HK-2 (cell line): ENCODE measurements at regions not wholly inside any gene's neighbourhood (a gene's known extent, or its start where the extent isn't known, plus 50 kb on each side); places are given as distances from the start of the nearest gene placed in this dataset.
"Not testable (repeated sequence)": the region's sequence is repeated elsewhere in the genome, so short reads cannot be mapped to it uniquely, and the experiment has no call there.

Experiments used
- DNase-seq: peaks from one replicate; pipeline ENCODE4 v3.0.0-alpha.2; 2018; ENCODE audit not compliant: unreplicated experiment

DNA sequence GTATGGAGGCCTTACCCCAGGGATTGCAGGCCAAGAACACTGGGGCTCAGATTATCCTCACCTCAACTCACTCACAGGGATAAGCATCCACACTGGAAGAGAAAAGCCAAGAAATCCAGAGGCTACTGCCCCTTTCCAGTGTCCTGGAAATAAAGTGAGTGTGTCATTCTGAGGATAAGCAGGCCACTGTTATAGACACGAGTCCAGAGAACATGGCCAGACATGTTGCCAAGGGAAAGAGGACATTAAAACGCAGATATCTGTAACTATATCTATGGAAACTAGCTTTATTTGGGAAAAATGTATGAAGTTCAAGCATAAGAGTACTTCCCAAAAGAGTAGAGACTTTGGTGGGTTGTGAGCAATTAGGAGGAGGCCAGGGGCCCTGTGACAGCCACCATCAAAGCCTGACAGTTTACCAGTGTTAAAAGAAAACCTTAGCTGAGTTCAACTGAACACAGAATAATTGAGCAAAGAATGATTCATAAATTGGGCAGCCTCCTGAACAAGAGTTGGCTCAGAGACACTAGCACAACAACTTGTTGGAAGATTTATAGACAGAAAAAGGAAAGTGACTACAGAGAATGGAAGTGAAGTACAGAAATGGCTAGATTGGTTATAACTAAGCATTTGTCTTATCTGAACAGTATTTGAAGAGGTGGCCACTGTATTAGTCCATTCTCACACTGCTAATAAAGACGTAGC is 1222.2 kb downstream of the STIM2 start:
- DNase-seq: no peak

DNA sequence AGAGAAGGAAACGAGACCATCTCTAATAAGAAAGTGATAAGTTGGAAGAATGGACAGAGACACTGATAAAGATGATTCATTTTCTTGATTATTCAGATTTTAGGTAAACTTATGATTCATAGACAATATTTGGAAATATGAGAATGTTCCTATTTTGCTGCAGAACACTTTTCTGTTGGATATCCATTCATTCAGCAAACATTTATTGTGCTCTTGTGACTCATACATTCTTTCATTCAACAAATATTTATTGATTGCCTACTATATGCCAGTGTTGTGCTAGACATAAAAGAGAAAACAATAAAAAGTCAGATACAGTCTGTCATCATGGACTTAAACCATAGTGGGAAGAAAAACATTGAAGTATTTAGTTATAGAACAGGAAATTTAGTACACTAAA is 1232.0 kb downstream of the STIM2 start:
- no peak for DNase-seq

DNA sequence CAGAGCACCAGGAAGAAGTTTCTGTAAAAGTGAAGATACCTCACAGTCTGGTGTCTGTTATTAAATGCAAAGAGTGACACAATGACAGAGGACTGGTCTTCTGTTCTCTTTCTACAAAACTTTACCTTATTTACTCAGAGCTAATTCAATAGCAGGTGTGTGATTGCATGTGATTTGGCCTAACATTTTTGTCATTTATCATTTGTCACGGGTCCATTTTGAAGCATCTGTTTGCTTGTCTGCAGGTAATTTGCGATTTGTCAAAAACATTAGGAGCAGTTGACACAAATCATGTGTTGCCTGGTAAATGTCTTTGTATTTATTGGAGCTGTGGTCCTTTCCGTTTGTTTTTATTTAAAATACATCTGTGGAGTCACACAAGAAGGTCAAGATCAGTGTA is 1232.4 kb downstream of the STIM2 start:
- DNase-seq: no peak

DNA sequence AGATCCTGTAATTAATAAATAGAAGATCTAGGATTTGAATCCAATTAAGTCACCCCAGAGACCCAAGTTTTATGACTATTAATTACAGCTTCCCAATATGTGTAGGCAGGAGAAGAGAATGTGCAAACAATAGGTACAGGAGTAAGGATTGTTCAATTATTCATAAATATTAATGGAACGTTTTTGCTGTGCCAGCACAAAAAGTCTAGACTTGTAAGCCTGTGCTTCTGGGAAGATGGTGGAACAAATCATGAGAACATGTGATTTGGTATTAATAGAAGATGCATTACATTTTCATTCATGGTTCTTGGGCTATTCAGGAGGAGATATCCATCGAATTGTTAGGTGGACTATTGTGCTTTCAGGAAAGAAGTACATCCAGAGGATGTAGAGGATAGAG is 1240.9 kb downstream of the STIM2 start:
- no peak for DNase-seq

DNA sequence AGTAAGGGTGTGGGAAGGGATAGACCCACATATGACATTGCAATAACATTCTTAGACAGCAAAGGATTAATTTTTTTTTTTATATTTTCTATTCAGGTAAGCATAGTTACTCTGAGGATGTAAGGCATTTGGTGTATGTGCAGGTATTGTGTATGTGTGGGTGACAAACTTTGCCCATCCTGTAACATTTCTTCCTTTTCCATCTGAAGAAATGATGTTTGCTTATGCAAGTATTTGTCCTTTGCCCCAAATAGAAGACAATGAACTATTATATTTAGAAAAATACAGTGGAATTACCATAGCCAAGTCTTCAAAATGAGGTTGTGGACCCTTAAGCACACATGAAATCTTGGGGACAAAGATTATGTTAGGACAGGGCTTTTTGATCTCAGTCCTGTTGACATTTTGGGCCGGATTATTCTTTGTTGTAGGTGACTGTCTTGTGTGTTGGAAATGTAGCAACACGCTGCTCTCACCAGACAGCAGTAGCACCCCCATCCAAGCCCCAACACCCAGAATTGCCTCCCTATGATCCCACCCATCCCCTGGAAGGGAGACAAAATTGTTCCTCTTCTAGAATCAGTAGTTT is 1244.7 kb downstream of the STIM2 start:
- DNase-seq: no peak

DNA sequence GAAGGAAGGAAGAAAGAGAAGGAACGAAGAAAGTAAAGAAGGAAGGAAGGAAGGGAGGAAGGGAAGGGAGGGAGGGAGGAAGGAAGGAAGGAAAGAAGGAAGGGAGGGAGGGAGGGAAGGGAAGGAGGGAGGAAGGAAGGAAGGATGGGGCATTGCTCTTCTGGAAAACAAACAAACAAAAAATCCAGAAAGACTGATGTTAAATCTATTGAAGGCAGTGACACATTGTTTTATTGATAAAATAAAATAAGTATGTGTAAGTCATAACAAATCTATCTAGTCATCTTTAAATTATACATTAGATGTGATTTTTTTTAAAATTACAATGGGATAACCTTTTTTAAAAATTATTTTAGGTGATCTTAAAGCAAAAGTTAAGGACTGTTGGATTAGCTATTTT is 1245.5 kb downstream of the STIM2 start:
- no peak for DNase-seq

DNA sequence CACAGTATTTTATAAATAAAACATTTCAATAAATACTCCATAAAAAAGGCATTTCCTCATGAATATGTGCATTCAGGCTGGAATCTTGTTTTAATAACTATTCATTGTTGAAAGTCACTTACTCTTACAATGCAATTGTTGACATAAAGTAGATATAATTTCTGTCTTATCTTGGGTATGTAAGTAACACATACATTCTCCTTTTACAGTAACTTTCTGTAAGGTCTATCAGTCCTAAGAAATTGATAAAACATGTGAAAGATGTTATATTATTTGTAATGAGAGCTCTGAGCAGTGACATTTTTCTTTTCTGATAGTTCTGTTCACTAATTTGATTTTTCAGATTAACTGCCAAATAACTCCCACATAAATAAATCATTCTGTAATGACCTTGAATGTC is 1249.2 kb downstream of the STIM2 start:
- no peak for DNase-seq

DNA sequence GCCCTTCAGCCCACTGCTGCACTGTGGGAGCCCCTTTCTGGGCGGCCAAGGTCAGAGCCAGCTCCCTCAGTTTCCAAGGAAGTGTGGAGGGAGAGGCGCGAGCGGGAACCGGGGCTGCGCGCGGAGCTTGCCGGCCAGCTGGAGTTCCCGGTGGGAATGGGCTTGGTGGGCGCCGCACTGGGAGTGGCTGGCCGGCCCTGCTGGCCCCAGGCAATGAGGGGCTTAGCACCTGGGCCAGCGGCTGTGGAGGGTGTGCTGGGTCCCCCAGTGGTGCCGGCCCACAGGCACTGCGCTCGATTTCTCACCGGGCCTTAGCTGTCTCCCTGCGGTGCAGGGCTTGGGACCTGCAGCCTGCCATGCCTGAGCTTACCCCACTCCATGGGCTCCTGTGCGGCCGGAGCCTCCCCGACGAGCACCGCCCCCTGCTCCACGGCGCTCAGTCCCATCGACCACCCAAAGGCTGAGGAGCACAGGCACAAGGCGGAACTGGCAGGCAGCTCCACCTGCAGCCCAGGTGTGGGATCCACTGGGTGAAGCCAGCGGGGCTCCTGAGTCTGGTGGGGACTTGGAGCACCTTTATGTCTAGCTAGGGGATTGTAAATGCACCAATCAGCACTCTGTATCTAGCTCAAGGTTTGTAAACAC is 1252.2 kb downstream of the STIM2 start:
- not testable (repeated sequence) for DNase-seq

DNA sequence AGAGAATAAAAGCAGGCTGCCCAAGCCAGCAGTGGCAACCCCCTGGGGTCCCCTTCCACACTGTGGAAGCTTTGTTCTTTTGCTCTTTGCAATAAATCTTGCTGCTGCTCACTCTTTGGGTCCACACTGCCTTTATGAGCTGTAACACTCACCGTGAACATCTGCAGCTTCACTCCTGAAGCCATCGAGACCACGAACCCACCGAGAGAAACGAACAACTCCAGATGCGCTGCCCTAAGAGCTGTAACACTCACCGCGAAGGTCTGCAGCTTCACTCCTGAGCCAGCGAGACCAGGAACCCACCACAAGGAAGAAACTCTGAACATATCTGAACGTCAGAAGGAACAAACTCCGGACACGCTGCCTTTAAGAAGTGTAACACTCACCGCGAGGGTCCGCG is 1252.9 kb downstream of the STIM2 start:
- DNase-seq: not testable (repeated sequence)

DNA sequence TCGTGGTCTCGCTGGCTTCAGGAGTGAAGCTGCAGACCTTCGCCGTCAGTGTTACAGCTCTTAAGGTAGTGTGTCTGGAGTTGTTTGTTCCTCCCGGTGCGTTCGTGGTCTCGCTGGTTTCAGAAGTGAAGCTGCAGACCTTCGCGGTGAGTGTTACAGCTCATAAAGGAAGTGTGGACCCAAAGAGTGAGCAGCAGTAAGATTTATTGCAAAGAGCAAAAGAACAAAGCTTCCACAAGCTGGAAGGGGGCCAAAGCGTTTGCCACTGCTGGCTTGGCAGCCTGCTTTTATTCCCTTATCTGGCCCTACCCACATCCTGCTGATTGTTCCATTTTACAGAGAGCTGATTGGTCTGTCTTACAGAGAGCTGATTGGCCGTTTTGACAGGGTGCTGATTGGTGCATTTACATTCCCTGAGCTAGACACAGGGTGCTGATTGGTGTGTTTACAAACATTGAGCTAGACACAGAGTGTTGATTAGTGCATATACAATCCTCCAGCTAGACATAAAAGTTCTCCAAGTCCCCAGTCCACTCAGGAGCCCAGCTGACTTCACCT is 1256.0 kb downstream of the STIM2 start:
- not testable (repeated sequence) for DNase-seq

DNA sequence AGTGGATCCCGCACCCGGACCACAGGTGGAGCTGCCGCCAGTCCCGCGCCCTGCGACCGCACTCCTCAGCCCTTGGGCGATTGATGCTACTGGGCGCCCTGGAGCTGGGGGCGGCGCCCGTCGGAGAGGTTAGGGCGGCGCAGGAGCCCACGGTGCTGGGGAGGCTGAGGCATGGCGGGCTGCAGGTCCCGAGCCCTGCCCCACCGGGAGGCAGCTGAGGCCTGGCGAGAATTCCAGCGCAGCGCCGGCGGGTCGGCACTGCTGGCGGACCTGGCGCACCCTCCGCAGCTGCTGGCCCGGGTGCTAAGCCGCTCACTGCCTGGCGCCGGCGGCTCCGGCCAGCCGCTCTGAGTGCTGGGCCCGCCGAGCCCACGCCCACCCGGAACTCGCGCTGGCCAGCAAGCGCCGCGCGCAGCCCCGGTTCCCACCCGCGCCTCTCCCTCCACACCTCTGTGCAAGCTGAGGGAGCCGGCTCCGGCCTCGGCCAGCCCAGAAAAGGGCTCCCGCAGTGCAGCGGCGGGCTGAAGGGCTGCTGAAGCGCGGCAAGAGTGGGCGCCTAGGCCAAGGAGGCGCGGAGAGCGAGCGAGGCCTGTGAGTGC is 1256.5 kb downstream of the STIM2 start:
- DNase-seq: no peak

DNA sequence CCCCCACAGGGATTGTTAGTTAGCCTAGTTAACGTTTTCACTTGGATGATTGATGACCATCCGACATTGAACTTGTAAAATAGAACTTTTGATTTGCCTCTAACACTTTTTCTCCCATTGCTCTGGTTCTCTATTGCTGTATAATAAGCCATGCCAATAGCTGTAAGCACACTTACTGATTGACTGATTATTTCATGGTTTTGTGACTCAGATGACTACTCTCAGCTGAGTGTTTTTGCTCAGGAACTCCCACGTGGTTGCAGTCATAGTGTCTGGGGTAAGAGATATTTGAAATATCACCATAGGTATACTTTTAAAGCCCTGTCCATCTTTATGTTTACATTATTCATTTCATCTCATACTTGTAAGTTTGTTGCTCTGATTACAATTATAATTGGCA is 1285.5 kb downstream of the STIM2 start:
- DNase-seq: no peak

DNA sequence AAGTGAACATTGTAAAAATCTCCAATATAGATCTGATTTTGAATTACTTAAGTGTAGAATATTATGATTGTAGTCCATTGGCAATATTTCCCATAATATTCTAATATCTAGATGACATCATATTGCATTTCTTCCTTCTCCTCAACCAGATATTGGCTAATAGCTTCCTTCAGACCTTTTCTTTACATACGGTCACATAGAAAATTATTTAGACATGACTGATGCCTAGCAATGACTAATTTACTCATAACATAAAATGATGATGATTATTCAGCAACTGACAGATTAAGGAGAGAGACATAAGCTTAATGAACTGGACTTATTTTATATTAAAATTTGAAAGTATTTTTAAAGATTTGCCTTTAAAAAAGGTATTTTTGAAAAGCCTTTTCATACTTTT is 1287.6 kb downstream of the STIM2 start:
- no peak for DNase-seq

DNA sequence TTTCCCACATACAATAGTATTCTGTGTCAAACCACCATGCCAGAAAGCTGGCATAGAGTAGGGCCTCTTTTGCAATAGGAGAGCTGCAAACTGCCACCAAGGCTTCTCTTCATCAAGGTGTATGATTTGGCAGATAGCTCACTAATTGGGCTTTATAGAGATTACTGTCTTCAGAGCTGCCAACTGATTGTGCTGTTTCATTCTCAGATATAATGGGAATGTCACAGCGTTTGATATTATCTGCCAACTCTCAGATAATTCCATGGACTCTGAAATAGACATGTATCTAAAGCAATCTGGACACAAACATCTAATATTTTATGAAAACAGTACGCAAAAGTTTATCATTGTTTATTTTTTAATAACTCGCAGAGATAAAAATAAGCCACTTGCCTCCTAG is 1289.1 kb downstream of the STIM2 start:
- DNase-seq: no peak

DNA sequence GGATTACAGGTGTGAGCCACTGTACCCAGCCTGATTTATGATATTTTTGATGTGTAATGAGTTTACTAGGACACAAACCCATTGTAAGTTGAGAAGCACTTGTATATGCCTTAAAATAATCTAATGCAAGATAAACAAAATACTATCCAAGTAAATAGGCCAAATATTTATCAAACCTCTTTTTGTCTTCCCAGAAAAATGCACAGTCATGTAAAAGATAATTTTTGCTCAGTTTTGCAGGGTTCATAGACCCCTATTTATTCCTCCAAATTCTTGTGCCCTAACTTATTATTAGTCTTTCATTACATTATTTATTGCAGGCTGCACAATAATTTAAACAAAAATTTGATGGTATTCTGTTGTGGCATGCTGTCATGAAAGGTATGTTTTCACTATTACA is 1290.7 kb downstream of the STIM2 start:
- no peak for DNase-seq

DNA sequence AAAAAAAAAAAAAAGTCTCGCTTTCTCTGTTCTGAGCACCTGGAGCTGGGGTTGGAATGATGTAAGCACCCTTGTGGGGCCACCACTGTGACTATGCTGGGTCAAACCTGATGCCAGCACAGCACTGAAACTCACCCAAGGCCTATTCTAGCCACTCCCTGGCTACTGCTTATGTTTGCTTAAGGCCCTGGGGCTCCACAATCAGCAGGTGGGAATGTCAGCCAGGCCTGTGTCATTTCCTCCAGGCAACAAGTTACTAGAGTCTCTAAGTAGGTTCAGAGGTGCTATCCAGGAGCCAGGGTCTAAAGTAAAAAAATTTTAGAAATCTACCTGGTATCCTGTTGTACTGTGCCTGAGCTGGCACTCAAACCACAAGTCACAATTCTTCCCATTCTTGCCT is 1306.8 kb downstream of the STIM2 start:
- DNase-seq: no peak

DNA sequence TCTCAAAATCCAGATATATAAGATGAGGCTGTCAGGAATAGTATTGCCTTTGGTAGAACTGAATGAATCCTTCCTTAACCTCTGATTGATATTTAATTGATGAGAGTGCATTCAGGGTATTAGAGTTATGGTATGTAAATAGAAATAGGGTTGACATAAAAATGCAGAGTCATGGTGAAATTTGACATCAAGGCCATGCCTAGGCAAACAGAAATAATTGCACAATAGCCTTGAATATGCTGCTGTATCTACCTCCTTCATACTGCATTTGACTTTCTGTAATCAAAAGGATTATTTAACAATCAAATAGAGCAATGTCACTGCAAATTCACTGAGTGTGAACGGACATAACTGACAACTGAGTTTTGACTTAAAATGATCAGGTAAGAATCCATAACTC is 1316.3 kb downstream of the STIM2 start:
- no peak for DNase-seq

DNA sequence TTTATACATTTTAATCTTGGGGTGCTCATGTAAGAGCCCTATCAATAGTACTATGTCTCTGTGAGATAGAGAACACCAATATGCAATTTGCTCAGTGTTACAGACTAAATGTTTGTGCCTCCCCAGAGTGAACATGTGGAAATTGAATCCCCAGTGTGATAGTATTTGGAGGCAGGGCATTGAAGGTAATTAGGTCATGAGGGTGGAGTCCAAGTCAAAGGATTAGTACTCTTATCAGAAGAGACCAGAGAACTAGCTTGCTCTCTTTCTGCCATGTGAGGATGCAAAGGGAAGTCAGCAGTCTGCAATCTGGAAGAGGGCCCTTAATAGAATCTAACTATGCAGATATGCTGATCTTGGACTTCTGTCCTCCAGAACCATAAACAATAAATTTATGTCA is 1317.0 kb downstream of the STIM2 start:
- no peak for DNase-seq

DNA sequence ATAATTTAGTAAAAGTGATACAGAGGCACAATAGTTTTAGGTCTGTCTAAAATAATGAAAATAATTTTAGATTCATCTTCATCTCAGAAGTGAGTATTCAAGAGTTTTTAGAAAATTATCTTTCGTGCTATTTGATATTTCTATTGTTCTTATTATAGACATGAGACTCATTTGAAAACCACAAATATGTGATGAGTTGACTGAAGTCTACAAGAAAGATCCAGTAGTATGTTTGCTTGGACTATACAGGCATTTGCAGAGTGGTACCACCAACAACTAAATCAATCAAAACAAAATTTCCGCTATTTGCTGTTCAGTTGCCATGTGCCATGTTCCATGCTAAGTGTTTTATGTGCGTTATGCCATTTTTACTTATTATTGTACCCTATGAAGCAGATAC is 1318.5 kb downstream of the STIM2 start:
- DNase-seq: no peak

DNA sequence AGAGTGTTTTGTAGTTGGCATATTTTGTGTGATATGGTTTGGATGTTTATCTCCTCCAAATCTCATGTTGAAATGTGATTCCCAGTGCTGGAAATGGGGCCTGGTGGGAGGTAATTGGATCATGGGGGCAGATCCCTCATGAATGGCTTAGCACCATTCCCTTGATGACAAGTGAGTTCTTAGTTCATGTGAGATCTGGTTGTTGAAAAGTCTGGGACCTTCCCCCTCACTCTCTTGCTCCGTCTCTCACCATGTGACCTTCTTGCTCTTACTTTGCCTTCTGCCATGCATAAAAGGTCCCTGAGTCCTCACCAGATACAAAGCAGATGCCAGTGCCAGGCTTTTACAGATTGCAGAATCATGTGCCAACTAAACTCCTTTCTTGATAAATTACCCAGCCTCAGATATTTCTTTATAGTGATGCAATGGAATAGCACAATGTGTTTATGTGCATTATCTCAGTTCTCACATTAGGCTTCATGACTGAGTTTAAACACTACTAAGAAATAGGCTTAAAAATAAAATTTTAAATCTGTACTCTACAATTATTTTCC is 1348.8 kb downstream of the STIM2 start:
- no peak for DNase-seq

DNA sequence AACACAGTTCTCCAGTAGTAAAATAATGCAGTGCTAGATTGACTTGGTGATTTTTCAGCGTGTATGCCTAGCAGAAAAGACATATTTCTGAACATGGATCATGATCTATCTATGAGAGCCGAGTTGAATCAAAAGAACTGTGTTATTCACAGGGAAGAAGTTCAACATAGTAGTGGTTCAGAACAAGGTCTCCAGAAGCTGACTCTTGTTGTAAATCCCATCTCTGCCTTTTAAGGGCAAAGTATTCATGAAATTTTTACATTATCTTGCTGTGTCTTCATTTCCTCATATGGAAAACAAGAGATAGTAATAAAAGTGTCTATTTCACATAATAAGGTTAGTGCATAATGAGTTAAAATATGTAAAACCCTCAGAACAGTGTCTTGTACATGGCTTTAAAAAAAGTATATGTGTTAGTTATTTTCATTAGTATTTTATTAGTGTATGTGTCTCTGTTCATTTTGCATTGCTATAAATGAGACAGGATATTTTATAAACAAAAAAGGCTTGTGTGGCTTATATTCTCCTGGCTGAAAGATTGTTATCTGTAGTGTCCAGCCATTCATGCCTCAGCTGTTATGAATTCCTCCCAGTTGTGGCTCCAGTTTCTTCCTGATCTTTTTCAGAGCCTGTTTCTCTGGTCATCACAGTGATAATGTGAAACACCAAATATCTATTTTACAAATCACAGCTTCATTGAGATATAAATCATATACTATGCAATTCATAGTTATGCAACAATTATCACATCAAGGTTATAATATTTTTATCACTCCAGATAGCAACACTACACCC is 1351.2 kb downstream of the STIM2 start:
- DNase-seq: no peak

DNA sequence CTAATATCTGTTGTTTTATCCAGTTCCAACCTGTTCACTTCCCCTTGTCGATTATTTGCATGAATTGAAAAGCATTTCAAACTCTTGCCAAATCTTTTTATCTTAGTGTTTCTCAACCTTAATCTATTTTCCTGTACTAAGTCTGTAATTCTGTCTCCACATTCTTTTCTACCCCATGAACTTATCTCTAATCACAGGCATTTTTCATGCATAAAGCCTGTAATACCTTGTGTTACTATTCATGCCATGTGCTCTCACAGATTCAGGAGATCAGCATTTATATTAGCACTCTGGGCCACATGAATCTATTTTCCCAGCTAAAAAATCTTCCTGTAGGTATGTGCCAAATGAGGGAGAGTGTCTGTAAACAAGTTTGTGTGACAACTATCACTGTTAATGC is 1360.9 kb downstream of the STIM2 start:
- no peak for DNase-seq
